ENCODE measurements at regions not wholly inside any gene's neighbourhood (a gene's known extent, or its start where the extent isn't known, plus 50 kb on each side); places are given as distances from the start of the nearest gene placed in this dataset.

- no peak for DNase-seq (ENCODE audit: low read depth)
Observed at GRCh38 chr1:56390934-56391731, 188.2 kb downstream of the PLPP3 start.

- DNase-seq (ENCODE audit: low read depth) = no peak
Observed at GRCh38 chr1:56390232-56390867, 189.0 kb downstream of the PLPP3 start.

- no peak for DNase-seq (ENCODE audit: low read depth)
Observed at GRCh38 chr1:56389813-56390212, 189.6 kb downstream of the PLPP3 start.

GRCh38 chr1:56387071-56387740 is 192.2 kb downstream of the PLPP3 start:
- DNase-seq (ENCODE audit: low read depth) = no peak

GRCh38 chr1:56385314-56385713 is 194.0 kb downstream of the PLPP3 start:
- no peak for DNase-seq (ENCODE audit: low read depth)

GRCh38 chr1:56382929-56383328 is 196.4 kb downstream of the PLPP3 start:
- DNase-seq (ENCODE audit: low read depth) = no peak

GRCh38 chr1:56380531-56380930 is 198.8 kb downstream of the PLPP3 start:
- no peak for DNase-seq (ENCODE audit: low read depth)

- no peak for DNase-seq (ENCODE audit: low read depth)
Observed at GRCh38 chr1:56378341-56379070, 200.9 kb downstream of the PLPP3 start.

GRCh38 chr1:56377431-56377830 is 201.9 kb downstream of the PLPP3 start:
- DNase-seq (ENCODE audit: low read depth) = no peak

- DNase-seq (ENCODE audit: low read depth) = no peak
Observed at GRCh38 chr1:56376188-56376984, 203.0 kb downstream of the PLPP3 start.

- no peak for DNase-seq (ENCODE audit: low read depth)
Observed at GRCh38 chr1:56375326-56375804, 204.0 kb downstream of the PLPP3 start.

- DNase-seq (ENCODE audit: low read depth) = no peak
Observed at GRCh38 chr1:56374026-56374974, 205.1 kb downstream of the PLPP3 start.

- DNase-seq (ENCODE audit: low read depth) = no peak
Observed at GRCh38 chr1:56370513-56370912, 208.8 kb downstream of the PLPP3 start.

GRCh38 chr1:56363007-56363770 is 216.2 kb downstream of the PLPP3 start:
- DNase-seq (ENCODE audit: low read depth) = no peak

- no peak for DNase-seq (ENCODE audit: low read depth)
Observed at GRCh38 chr1:56360021-56360420, 219.3 kb downstream of the PLPP3 start.

GRCh38 chr1:56359056-56359455 is 220.3 kb downstream of the PLPP3 start:
- DNase-seq (ENCODE audit: low read depth) = no peak

- no peak for DNase-seq (ENCODE audit: low read depth)
Observed at GRCh38 chr1:56357927-56358690, 221.3 kb downstream of the PLPP3 start.

GRCh38 chr1:56356376-56356990 is 222.9 kb downstream of the PLPP3 start:
- no peak for DNase-seq (ENCODE audit: low read depth)
